SU-DHL-6 (cell line): ENCODE measurements at regions not wholly inside any gene's neighbourhood (a gene's known extent, or its start where the extent isn't known, plus 50 kb on each side); places are given as distances from the start of the nearest gene placed in this dataset.

Experiments used
- H2AFZ ChIP-seq: fragments of 200-600 bp; sonication (generic); 2 replicates; pipeline ENCODE4 v1.6.1; 2014; ENCODE audit warnings: low read depth, mild to moderate bottlenecking, moderate library complexity, mixed read lengths, antibody characterized with exemption, low read length; ENCODE audit not compliant: severe bottlenecking
- H3F3A ChIP-seq: fragments of 200-600 bp; shearing (Covaris generic); 2 replicates; pipeline ENCODE4 v1.6.0; 2016; ENCODE audit warnings: antibody characterized with exemption, mild to moderate bottlenecking; ENCODE audit not compliant: insufficient read depth
- H3K27ac ChIP-seq: fragments of 200-600 bp; sonication (generic); 2 replicates; pipeline ENCODE4 v1.5.1; 2016; ENCODE audit warnings: low read depth, mild to moderate bottlenecking, low read length, moderate library complexity, mixed read lengths
- H3K27me3 ChIP-seq: fragments of 200-600 bp; sonication (generic), shearing (Covaris generic); 2 replicates; pipeline ENCODE4 v1.6.0; 2014; ENCODE audit warnings: mild to moderate bottlenecking, low read length
- H3K36me3 ChIP-seq: fragments of 200-600 bp; sonication (generic); 2 replicates; pipeline ENCODE4 v1.6.1; 2014; ENCODE audit warnings: mild to moderate bottlenecking, low read length, mixed read lengths
- H3K4me2 ChIP-seq: fragments of 300-600, 200-600 bp; shearing (Covaris generic), sonication (generic); 2 replicates; pipeline ENCODE4 v1.6.0; 2014; ENCODE audit warnings: low read length, low read depth, mild to moderate bottlenecking; ENCODE audit not compliant: poor library complexity, severe bottlenecking
- H3K4me3 ChIP-seq: fragments of 200-600 bp; sonication (generic); 2 replicates; pipeline ENCODE4 v1.5.1; 2014; ENCODE audit warnings: antibody characterized with exemption, low read length, mild to moderate bottlenecking, mixed read lengths; ENCODE audit not compliant: insufficient read depth, poor library complexity, severe bottlenecking
- H3K79me2 ChIP-seq: fragments of 200-600 bp; sonication (generic); 2 replicates; pipeline ENCODE4 v1.6.1; 2014; ENCODE audit warnings: mild to moderate bottlenecking, low read length, moderate library complexity; ENCODE audit not compliant: insufficient read depth
- H3K9ac ChIP-seq: fragments of 200-600 bp; sonication (generic); 2 replicates; pipeline ENCODE4 v1.7.0; 2014; ENCODE audit warnings: mild to moderate bottlenecking, low read length
- H3K9me2 ChIP-seq: fragments of 200-600 bp; sonication (generic); replicated peaks from 2 replicates; pipeline ENCODE4 v1.6.1; 2014; ENCODE audit warnings: low read length; ENCODE audit not compliant: insufficient read depth
- H3K9me3 ChIP-seq: fragments of 200-600 bp; sonication (generic); 2 replicates; pipeline ENCODE4 v1.6.1; 2014; ENCODE audit warnings: low read length, mixed read lengths; ENCODE audit not compliant: insufficient read depth
- H4K20me1 ChIP-seq: fragments of 200-600 bp; sonication (generic); 2 replicates; pipeline ENCODE4 v1.6.1; 2014; ENCODE audit warnings: low read depth, mild to moderate bottlenecking, antibody characterized with exemption, low read length, moderate library complexity, mixed read lengths
- EZH2phosphoT487 ChIP-seq: fragments of 200-600 bp; sonication (generic), shearing (Covaris generic); conservative IDR thresholded peaks from 2 replicates; pipeline ENCODE4 v1.6.1; 2018; ENCODE audit warnings: mild to moderate bottlenecking, antibody characterized with exemption, low read length, moderate library complexity, mixed read lengths
- TF ChIP-seq, protein P1 (sequence below): fragments of 200-600 bp; sonication (generic); IDR thresholded peaks from one replicate; pipeline ENCODE4 v1.5.1; 2017; ENCODE audit warnings: antibody characterized with exemption, mild to moderate bottlenecking, low read length, moderate library complexity; ENCODE audit not compliant: insufficient read depth, poor library complexity, severe bottlenecking

DNA sequence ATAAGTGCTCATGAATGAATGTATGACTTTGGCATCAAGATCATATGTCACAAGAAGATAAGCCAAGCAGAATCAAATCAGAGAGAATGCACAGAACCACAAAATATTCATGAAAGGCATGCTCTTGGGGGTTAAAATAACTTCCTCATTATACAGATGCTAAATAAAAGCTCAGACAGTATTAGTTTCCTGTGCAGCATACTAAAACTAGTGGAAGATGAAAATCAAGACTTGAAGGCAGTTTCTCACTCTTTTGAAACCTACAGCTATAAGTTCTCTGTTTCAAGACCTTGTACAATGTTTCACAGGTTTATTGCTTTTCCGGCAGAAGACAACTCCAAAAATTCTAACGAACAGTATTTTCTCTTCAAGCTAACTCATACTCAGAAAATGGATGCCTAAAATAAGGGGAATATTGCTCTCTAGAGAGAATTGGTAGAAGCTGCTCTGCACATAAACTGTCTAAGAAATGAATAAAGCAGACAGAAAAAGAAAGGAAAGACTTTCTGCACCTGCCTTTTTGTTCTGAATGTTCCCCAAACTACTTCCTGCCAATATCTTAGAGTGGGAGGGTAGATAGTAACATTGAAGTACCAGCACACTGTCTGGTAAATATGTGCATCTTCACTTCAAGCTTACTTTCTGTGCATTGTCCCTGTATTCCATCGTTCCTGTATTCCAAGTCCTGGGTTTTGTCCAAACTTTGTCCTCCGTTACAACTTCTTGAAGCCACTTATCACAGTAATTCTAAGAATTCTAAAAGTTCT lies 639.4 kb upstream of the FAT3 start:
- no peaks in the 10 kb centered on the region for H4K20me1 ChIP-seq
- H3K9ac ChIP-seq, result no peak overlapping the region
- no peak for TF ChIP-seq EZH2phosphoT487
- TF ChIP-seq, protein P1, sequence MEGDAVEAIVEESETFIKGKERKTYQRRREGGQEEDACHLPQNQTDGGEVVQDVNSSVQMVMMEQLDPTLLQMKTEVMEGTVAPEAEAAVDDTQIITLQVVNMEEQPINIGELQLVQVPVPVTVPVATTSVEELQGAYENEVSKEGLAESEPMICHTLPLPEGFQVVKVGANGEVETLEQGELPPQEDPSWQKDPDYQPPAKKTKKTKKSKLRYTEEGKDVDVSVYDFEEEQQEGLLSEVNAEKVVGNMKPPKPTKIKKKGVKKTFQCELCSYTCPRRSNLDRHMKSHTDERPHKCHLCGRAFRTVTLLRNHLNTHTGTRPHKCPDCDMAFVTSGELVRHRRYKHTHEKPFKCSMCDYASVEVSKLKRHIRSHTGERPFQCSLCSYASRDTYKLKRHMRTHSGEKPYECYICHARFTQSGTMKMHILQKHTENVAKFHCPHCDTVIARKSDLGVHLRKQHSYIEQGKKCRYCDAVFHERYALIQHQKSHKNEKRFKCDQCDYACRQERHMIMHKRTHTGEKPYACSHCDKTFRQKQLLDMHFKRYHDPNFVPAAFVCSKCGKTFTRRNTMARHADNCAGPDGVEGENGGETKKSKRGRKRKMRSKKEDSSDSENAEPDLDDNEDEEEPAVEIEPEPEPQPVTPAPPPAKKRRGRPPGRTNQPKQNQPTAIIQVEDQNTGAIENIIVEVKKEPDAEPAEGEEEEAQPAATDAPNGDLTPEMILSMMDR, result no peak
- no peaks in the 10 kb centered on the region for H3K27me3 ChIP-seq
- H3K4me3 ChIP-seq, result no peak overlapping the region
- no peak overlapping the region for H2AFZ ChIP-seq
- no peaks in the 10 kb centered on the region for H3K9me3 ChIP-seq
- H3K36me3 ChIP-seq, result no peaks in the 10 kb centered on the region
- no peaks in the 10 kb centered on the region for H3K79me2 ChIP-seq
- no peaks in the 10 kb centered on the region for H3K9me2 ChIP-seq
- no peaks in the 10 kb centered on the region for H3F3A ChIP-seq
- no peak overlapping the region for H3K27ac ChIP-seq
- no peak overlapping the region for H3K4me2 ChIP-seq

DNA sequence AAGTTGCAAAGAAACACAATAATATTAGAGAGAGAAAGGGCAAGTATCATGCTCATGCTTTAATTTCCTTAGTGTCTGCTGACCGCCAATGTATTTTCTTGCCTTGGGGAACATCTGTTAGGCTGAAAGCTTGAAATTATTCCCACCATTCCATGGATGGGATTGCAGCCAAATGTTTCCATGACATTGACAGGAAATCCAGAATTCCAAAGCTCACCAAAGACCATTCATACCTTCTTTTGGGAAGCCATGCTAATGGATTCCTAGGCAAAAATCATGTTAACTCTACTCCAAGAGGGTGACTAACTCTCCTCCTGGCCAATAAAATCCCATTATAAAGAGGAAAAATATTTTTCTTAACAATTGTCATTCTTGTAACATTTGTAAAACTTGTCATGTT lies 661.4 kb upstream of the FAT3 start:
- no peaks in the 10 kb centered on the region for H4K20me1 ChIP-seq
- H3K27me3 ChIP-seq, result no peaks in the 10 kb centered on the region
- no peak for TF ChIP-seq EZH2phosphoT487
- TF ChIP-seq, protein P1, result no peak
- no peaks in the 10 kb centered on the region for H3K36me3 ChIP-seq
- no peaks in the 10 kb centered on the region for H3K79me2 ChIP-seq
- H3K4me3 ChIP-seq, result no peak overlapping the region
- H3K4me2 ChIP-seq, result no peak overlapping the region
- H3K9me2 ChIP-seq, result no peaks in the 10 kb centered on the region; the same call in 1 of the 2 replicates
- no peak overlapping the region for H2AFZ ChIP-seq
- H3K27ac ChIP-seq, result no peak overlapping the region
- H3F3A ChIP-seq, result no peaks in the 10 kb centered on the region
- no peak overlapping the region for H3K9ac ChIP-seq
- no peaks in the 10 kb centered on the region for H3K9me3 ChIP-seq

DNA sequence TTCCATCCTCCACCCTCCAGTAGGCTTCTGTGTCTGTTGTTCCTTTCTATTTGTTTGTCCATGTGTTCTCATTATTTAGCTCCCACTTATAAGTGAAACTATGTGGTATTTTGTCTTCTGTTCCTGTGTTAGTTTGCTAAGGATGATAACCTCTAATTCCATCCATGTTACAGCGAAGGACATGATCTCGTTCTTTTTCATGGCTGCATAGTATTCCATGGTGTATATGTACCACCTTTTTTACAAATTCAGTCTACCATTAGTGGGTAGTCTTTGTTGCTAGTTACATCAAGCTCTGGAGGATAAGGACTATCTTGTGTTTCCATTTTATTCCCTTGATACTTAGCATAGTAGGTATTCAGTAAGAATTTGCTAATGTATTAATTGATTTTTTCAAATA lies 664.2 kb upstream of the FAT3 start:
- Histone ChIP-seq H3K27me3 (no peaks in the 10 kb centered on the region), H4K20me1 (no peaks in the 10 kb centered on the region), H3F3A (no peaks in the 10 kb centered on the region), H3K9ac (no peak overlapping the region), H3K79me2 (no peaks in the 10 kb centered on the region), H3K9me3 (no peaks in the 10 kb centered on the region), H3K4me3 (no peak overlapping the region), H3K4me2 (no peak overlapping the region), H3K27ac (no peak overlapping the region), H3K36me3 (no peaks in the 10 kb centered on the region), H3K9me2 (no peaks in the 10 kb centered on the region; the same call in 1 of the 2 replicates), H2AFZ (no peak overlapping the region)
- TF ChIP-seq, protein P1, result no peak
- TF ChIP-seq EZH2phosphoT487, result no peak
